Central memory CD8-positive, alpha-beta T cell (primary cell): ENCODE measurements at regions not wholly inside any gene's neighbourhood (a gene's known extent, or its start where the extent isn't known, plus 50 kb on each side); places are given as distances from the start of the nearest gene placed in this dataset.

ENCODE experiments used
- ATAC-seq: fragments of 150-1000 bp; cut with Tn5 transposase; replicated peaks from 2 replicates; pipeline ENCODE4 v1.10.0; 2022; ENCODE audit warnings: mild to moderate bottlenecking, moderate FRiP score, moderate number of reproducible peaks; ENCODE audit not compliant: poor library complexity, severe bottlenecking; ENCODE audit errors: extremely low read depth
- DNase-seq, 2 donors: peaks; one replicate each; pipeline ENCODE4 v3.0.0; 2021; ENCODE audit warnings: low spot score in 2 of 2
- H3K27ac Mint-ChIP-seq: one replicate; pipeline ENCODE4 v1.8.0; 2022; ENCODE audit warnings: low read depth, mild to moderate bottlenecking, moderate library complexity, mixed read lengths
- H3K27me3 Mint-ChIP-seq: one replicate; pipeline ENCODE4 v1.8.0; 2022; ENCODE audit warnings: mixed read lengths
- H3K36me3 Mint-ChIP-seq: one replicate; pipeline ENCODE4 v1.8.0; 2022; ENCODE audit warnings: mild to moderate bottlenecking, moderate library complexity, mixed read lengths; ENCODE audit not compliant: insufficient read depth
- H3K4me1 Mint-ChIP-seq: one replicate; pipeline ENCODE4 v1.8.0; 2022; ENCODE audit warnings: mixed read lengths
- H3K4me3 Mint-ChIP-seq: one replicate; pipeline ENCODE4 v1.8.0; 2022; ENCODE audit warnings: mild to moderate bottlenecking, moderate library complexity, mixed read lengths
- H3K9me3 Mint-ChIP-seq: one replicate; pipeline ENCODE4 v1.8.0; 2022; ENCODE audit warnings: mixed read lengths

DNA sequence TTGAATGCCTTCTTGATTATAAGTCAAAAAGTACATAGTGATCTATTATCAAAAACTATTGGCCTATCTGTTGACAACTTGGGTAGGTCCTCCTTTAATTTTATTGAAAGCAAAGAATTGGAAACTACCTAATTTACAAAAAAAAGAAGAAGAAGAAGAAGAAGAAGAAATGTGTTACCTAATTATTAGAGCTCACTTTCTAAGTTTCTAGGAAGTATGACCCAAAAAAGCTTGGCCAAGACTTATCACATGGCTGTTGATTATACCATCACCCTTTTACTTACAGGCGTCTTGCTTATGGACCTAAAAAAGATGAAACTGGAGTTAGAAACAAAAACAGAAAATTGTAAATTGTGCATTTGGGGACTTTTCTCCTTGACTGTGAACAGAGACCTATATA lies 81.8 kb upstream of the PIK3CG start:
- ATAC-seq, result no peak
- no peaks in the 10 kb centered on the region for H3K9me3 Mint-ChIP-seq
- no peaks in the 10 kb centered on the region for H3K27me3 Mint-ChIP-seq
- H3K36me3 Mint-ChIP-seq, result no peaks in the 10 kb centered on the region
- no peak overlapping the region for H3K27ac Mint-ChIP-seq
- no peak for DNase-seq
- H3K4me1 Mint-ChIP-seq, result no peaks in the 10 kb centered on the region
- no peak overlapping the region for H3K4me3 Mint-ChIP-seq

DNA sequence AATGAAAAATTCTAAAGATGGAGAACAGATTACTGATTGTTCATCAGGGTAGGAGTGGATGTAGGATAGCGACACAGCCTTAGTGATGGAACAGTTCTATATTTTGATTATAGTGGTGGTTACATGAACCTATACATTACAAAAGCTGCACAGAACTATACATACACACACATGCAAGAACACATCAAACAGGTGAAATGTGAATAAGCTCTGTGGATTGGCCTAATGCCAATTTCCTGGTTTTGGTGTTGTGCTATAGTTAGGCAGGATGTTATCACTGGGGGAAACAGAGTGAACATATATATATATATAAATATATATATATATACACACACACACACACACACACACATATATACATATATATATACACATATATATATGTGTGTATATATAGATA lies 76.4 kb upstream of the PIK3CG start:
- no peaks in the 10 kb centered on the region for H3K9me3 Mint-ChIP-seq
- H3K4me3 Mint-ChIP-seq, result no peak overlapping the region
- ATAC-seq, result no peak
- H3K27me3 Mint-ChIP-seq, result peaks cover 24% of the 10 kb centered on the region
- H3K36me3 Mint-ChIP-seq, result no peaks in the 10 kb centered on the region
- H3K27ac Mint-ChIP-seq, result no peak overlapping the region
- H3K4me1 Mint-ChIP-seq, result no peaks in the 10 kb centered on the region
- no peak for DNase-seq

DNA sequence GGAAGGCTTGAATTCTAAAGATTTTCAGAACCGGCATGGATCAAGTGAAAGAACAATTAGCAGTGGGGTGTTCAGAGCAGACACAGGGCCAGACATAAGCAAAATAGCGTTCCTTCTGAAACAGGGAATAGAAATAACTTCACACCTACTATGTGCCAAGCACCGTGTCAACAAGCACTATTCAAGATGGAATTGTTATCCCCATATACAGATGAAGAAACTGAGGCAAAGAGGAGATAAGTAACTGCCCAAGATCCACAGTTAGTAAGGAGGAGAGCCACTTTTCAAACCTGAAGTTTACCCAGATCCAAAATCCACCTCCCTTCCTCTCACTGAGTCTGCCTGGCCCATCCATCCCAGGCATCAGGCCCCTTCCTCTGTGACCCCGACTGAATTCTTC lies 73.6 kb upstream of the PIK3CG start:
- Mint-ChIP-seq H3K4me3 (no peak overlapping the region), H3K9me3 (no peaks in the 10 kb centered on the region), H3K4me1 (no peaks in the 10 kb centered on the region), H3K27me3 (peaks cover 24% of the 10 kb centered on the region), H3K36me3 (no peaks in the 10 kb centered on the region), H3K27ac (no peak overlapping the region)
- DNase-seq (no peak), ATAC-seq (no peak)

DNA sequence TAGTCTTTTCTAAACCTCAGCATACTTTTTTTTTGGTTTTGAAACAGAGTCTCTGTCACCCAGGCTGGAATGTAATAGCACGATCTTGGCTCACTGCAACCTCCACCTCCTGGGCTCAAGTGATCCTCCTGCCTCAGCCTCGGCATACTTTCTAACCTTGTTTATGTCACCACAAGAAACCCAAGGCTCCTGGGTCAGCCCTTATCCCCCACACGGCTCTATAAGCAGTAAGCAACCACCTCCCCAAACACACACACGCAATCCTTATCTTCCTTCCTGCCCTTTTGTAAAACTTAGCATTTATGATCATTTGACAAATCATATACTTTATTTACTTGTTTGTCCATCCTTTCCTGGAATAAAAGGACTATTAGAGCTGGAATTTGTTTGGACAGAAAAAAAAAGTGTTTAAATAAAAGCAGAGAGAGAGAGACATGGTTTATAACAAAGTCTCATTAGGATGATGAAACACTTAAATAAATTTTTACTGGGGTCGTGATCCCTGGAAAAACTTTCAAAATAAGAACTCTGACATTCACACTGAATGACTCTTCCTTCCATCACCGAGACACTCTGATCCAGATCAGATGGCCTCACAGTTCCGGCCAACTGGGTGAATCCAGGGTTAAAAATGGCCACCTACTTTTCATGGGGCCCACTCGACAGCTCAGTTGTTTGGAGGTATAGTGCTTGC lies 72.7 kb upstream of the PIK3CG start:
- DNase-seq (no peak), ATAC-seq (no peak)
- Mint-ChIP-seq H3K9me3 (no peaks in the 10 kb centered on the region), H3K27me3 (peaks cover 24% of the 10 kb centered on the region), H3K4me3 (no peak overlapping the region), H3K4me1 (no peaks in the 10 kb centered on the region), H3K27ac (no peak overlapping the region), H3K36me3 (no peaks in the 10 kb centered on the region)

DNA sequence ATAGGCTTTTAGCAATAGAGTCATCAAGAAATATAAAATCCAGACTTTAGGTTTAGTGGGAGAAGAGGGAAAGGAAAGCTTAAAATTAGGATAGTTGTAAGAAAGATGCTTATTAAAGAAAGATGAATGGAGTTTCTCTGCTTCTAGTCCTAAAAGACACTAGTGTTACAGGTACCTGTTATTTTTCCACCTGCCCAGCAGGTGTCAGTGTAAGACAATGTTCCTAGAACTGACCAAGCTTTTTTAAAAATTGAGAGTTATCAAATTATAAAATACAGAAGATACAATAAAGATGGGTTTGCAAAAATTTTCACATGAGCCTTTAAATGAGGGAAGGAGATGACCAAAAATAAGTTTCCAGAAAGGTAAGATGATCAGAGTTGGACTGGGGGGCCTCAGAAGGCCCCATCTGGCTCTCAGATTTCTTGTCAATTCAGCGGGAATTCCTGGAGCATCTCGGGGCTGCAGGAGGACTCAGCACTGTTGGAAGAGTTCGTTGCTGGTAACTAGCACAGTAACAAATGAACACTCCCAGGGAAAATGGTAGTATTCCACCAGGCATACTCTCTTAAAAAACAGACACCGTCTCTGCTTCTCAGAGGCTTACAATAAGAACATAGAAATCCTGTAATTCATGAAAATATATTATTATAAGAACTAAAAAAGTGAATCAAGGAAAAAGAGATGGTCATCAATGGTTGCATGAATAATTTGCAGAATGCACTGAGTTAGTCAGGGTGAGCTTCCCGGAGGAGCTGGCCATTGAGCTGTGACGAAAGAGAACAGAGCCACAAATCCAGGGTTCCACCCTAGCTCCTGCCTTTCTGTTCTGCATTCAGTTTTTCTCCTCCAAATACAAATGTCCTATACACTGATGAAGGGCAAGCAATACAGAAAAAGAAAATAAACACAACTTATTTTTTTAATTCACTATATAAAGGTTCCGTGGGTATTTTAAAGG lies 71.8 kb upstream of the PIK3CG start:
- H3K27me3 Mint-ChIP-seq, result peaks cover 24% of the 10 kb centered on the region
- no peaks in the 10 kb centered on the region for H3K9me3 Mint-ChIP-seq
- no peaks in the 10 kb centered on the region for H3K36me3 Mint-ChIP-seq
- DNase-seq (no peak), ATAC-seq (no peak)
- H3K27ac Mint-ChIP-seq, result no peak overlapping the region
- H3K4me1 Mint-ChIP-seq, result no peaks in the 10 kb centered on the region
- H3K4me3 Mint-ChIP-seq, result no peak overlapping the region

DNA sequence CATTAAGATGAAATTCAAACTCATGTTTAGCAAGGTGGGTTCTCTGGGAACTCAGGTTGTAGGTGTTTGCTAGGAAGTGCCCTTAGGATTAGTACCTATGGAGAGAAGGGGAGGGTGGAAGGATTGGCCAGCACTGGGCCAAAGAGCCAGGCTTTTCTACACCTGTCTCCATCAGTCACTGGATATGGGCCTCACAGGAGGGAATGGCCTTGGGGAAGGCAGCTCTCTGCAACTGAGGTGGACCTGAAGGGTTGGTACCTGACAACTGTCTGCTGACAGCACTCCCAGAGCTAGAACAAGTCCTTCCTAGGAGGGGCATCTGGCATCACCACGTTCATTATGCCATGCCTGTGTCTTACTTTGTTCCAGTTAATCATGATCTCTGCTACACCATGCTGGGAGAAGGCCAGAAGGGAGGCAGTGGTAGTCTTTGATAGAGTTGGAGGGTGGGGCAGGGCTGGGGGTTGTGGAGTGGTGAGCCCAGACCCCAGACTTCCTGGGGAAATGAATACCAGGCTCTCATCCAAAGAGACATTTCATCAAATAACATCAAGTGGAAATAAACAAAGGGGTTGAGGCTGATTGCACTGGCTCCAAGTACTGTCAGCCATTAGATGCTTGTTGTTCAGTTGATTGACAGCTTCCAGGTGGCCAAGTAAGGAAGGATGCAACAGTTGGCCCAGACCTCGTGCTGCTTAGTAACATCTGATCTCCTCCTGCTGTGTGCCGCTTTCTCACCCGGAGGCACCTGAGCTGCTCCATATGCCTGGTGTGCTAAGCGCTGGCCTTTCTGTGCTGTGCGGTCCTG lies 70.6 kb upstream of the PIK3CG start:
- no peak for DNase-seq
- H3K27me3 Mint-ChIP-seq, result peaks cover 23% of the 10 kb centered on the region
- H3K9me3 Mint-ChIP-seq, result no peaks in the 10 kb centered on the region
- no peak overlapping the region for H3K4me3 Mint-ChIP-seq
- H3K27ac Mint-ChIP-seq, result no peak overlapping the region
- ATAC-seq, result no peak
- no peaks in the 10 kb centered on the region for H3K36me3 Mint-ChIP-seq
- no peaks in the 10 kb centered on the region for H3K4me1 Mint-ChIP-seq

DNA sequence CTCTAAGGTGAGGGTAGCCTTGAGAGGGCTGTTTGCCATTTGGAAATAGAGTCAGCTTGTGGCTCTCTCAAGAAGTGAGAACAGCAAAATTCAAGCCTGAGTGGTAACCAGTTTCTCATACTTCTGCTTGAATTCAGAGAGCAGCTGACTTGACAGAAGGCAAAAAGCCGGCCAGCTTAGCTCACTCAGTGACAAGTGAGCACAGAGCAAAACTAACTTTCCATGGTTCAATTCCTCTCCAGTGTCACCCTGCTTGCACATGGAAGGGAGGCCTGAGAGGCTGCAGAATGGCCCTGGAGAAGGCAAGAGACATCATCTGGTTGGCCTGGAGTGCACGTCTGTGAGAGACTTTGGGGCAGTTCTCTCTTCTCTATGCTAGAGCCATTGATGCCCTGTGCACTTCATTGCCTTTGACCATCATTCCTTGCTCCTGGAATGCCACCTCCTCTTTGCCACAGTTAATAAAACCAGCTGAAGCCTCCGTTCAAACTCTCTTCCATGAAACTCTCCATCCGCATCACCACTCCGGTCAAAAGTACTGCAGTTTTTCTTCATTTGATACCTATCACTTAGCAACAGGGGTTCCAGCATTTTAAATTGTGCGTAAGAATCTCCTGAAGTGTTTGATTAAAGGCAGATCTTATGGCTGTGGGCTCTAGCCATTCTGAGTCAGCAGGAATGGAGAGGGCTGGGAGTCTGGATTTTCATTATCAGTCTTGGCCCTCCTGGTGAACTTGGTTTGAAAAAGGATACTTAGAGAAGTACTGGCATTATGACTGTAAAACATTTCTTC lies 69.8 kb upstream of the PIK3CG start:
- no peak for DNase-seq
- Mint-ChIP-seq H3K4me3 (no peak overlapping the region), H3K27me3 (peaks cover 15% of the 10 kb centered on the region), H3K4me1 (no peaks in the 10 kb centered on the region), H3K9me3 (no peaks in the 10 kb centered on the region), H3K27ac (no peak overlapping the region), H3K36me3 (no peaks in the 10 kb centered on the region)
- no peak for ATAC-seq

DNA sequence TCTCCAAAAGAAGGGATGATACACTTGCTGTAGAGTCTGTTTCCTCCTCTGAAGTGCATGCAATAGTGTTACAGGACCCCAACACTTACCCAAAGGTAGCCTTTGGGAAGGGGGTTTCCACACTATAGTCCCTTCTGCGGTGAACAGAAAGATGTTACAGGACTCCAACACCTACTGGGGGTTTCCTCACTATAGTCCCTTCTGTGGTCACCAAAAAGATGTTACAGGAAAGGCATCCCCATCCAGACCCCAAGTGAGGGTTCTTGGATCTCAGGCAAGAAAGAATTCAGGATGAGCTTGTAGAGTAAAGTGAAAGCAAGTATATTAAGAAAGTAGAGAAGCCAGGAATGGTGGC lies 69.2 kb upstream of the PIK3CG start:
- no peaks in the 10 kb centered on the region for H3K36me3 Mint-ChIP-seq
- ATAC-seq (no peak), DNase-seq (no peak)
- H3K27ac Mint-ChIP-seq, result no peak overlapping the region
- peaks cover 10% of the 10 kb centered on the region for H3K27me3 Mint-ChIP-seq
- no peaks in the 10 kb centered on the region for H3K9me3 Mint-ChIP-seq
- H3K4me3 Mint-ChIP-seq, result no peak overlapping the region
- H3K4me1 Mint-ChIP-seq, result no peaks in the 10 kb centered on the region

DNA sequence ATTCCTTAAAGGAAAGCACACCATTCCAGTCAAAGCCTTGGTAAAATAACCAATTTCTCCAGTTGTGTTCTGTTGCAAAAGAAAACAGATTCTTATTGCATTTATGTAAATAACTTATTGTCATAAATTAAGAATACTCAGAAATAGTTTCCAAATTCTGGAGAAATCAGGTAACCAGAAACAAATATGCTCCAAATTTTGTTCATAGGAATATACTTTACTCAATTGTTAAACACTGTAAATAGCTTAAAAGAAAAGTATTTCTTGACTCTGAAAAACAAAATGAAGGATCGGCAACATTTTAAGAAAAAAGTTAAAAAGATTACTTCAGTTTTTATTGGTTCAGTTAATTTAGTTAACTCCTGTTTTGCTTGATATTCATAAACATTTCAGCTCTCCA lies 67.1 kb upstream of the PIK3CG start:
- no peak for ATAC-seq
- no peak overlapping the region for H3K27ac Mint-ChIP-seq
- DNase-seq, result no peak

DNA sequence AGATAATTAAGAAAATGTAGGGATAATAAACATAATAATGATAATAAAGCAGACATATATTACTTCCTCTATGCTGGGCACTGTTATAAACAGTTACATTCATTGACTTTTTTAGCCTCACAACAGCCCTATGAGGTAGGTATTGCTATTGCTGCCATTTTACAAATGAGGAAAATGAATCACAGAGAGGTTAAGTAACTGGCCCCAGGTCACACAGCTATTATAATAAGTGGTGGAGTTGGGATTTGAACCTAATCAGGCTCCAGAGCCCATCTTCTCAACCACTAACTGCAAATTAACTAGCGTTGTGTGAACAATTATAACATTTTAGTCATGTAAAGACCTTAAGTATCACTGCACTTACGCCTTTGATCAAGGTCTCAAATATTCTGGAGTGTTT lies 62.5 kb upstream of the PIK3CG start:
- Mint-ChIP-seq H3K4me3 (no peak overlapping the region), H3K4me1 (no peaks in the 10 kb centered on the region), H3K27me3 (no peaks in the 10 kb centered on the region), H3K27ac (no peak overlapping the region), H3K36me3 (no peaks in the 10 kb centered on the region), H3K9me3 (no peaks in the 10 kb centered on the region)
- DNase-seq (no peak), ATAC-seq (no peak)

More for the DNA sequence above, 67.1 kb upstream of the PIK3CG start:
- Mint-ChIP-seq H3K4me1 (no peaks in the 10 kb centered on the region), H3K27me3 (no peaks in the 10 kb centered on the region), H3K9me3 (no peaks in the 10 kb centered on the region), H3K36me3 (no peaks in the 10 kb centered on the region), H3K4me3 (no peak overlapping the region)

DNA sequence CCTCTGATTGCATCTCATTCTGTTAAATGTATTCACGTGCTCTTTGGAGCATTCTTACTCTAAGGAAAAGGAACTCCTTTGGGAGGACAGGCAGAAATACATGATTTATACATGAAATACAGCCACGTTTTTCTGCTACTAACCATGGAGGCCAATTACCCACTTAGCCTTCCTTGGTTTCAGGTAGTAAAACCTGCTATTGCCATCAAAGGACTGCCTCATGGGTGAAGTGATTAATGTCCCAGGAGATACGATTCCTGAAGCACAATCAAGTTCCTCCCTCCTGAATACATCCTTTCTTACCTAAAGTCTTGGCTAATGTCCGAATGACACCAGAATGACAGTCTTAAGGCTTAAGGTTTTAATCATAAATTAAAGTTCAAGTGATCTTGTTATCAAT lies 58.5 kb upstream of the PIK3CG start:
- Mint-ChIP-seq H3K27me3 (no peaks in the 10 kb centered on the region), H3K9me3 (no peaks in the 10 kb centered on the region), H3K27ac (no peak overlapping the region), H3K36me3 (no peaks in the 10 kb centered on the region), H3K4me1 (peaks cover 4% of the 10 kb centered on the region), H3K4me3 (no peak overlapping the region)
- ATAC-seq, result no peak
- no peak for DNase-seq

DNA sequence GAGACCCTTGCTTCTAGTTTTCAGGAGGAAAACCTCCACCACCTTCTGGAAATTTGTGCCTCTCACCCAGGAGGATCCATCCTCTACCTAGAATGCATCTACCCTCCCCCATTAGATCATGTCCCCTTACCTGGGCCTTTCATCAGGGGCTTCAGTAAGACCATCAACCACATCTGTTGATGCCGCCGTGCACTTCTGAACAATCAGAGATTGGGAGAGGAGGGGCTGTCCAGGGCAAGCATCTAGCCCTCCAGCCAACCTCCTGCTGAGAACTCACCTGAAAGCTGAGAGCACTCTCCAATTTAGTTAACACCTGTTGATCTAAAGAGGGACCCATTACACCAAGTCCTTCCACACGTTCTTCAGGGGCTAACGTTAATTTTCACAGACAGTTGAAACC lies 57.6 kb upstream of the PIK3CG start:
- ATAC-seq, result no peak

More for the DNA sequence above, 57.6 kb upstream of the PIK3CG start:
- Mint-ChIP-seq H3K4me1 (peaks cover 12% of the 10 kb centered on the region), H3K27me3 (no peaks in the 10 kb centered on the region), H3K4me3 (no peak overlapping the region), H3K9me3 (no peaks in the 10 kb centered on the region), H3K36me3 (no peaks in the 10 kb centered on the region), H3K27ac (no peak overlapping the region)
- DNase-seq, result no peak
